SK-N-SH (cell line): ENCODE measurements at regions not wholly inside any gene's neighbourhood (a gene's known extent, or its start where the extent isn't known, plus 50 kb on each side); places are given as distances from the start of the nearest gene placed in this dataset.

ENCODE experiments used
- CTCF ChIA-PET: fragments of 300-600, 350-600 bp; formaldehyde crosslinking; extraction: SDS; loops from one replicate; lab custom pipeline; 2021; lab: Yijun Ruan, JAX
- POLR2A ChIA-PET: fragments of 350-600 bp; sonication (Branson Sonifier 250); formaldehyde crosslinking; extraction: SDS; loops from one replicate; lab custom pipeline; 2020; ENCODE audit warnings: antibody characterized with exemption, inconsistent platforms; lab: Yijun Ruan, JAX
- DNase-seq: peaks from one replicate; pipeline ENCODE4 v3.0.0; 2012
- H2AFZ ChIP-seq: fragments of 200-600 bp; sonication (generic); 2 replicates; pipeline ENCODE4 v1.8.1; 2016; ENCODE audit warnings: antibody characterized with exemption, mild to moderate bottlenecking, low read depth
- H3F3A ChIP-seq: fragments of 200-600 bp; sonication (generic); replicated peaks from 2 replicates; pipeline ENCODE3; 2016; ENCODE audit warnings: antibody characterized with exemption, mild to moderate bottlenecking; ENCODE audit not compliant: insufficient read depth
- H3K27ac ChIP-seq, 2 experiments: fragments of 200-500 bp in 1 of 2; fragments of 200-600 bp in 1 of 2; sonication (Bioruptor generic) in 1 of 2; sonication (generic), shearing (Covaris generic) in 1 of 2; 2 replicates each; pipeline versions ENCODE4 v1.5.1 to v1.6.1; 2014 to 2016; ENCODE audit warnings: low read depth in 2 of 2, inconsistent platforms in 1 of 2, low read length in 1 of 2, mild to moderate bottlenecking in 1 of 2, mixed read lengths in 1 of 2
- H3K27me3 ChIP-seq: fragments of 200-600 bp; sonication (generic), shearing (Covaris generic); 2 replicates; pipeline ENCODE4 v1.6.1; 2016; ENCODE audit warnings: mixed run types; ENCODE audit not compliant: insufficient read depth
- H3K36me3 ChIP-seq, 2 experiments: fragments of 200-500 bp in 1 of 2; fragments of 200-600 bp in 1 of 2; sonication (Bioruptor generic) in 1 of 2; sonication (generic) in 1 of 2; replicated peaks in 1 of 2; 2 replicates each; pipeline versions ENCODE3 to v1.5.1; 2014 to 2016; ENCODE audit warnings: low read length in 1 of 2, mild to moderate bottlenecking in 1 of 2; ENCODE audit not compliant: insufficient read depth in 2 of 2, control insufficient read depth in 1 of 2
- H3K4me1 ChIP-seq, 2 experiments: fragments of 200-500 bp in 1 of 2; fragments of 200-600 bp in 1 of 2; sonication (Bioruptor generic) in 1 of 2; sonication (generic), shearing (Covaris generic) in 1 of 2; 2 replicates each; pipeline versions ENCODE4 v1.5.1 to v1.6.1; 2014 to 2016; ENCODE audit warnings: low read depth in 1 of 2, low read length in 1 of 2, mixed run types in 1 of 2; ENCODE audit not compliant: insufficient read depth in 2 of 2, control insufficient read depth in 1 of 2
- H3K4me2 ChIP-seq: fragments of 200-600 bp; sonication (generic), shearing (Covaris generic); 2 replicates; pipeline ENCODE4 v1.6.1; 2017; ENCODE audit warnings: mixed run types
- H3K4me3 ChIP-seq, 2 experiments: fragments of 200-500 bp in 1 of 2; fragments of 200-600 bp in 1 of 2; sonication (Bioruptor generic) in 1 of 2; sonication (generic), shearing (Covaris generic) in 1 of 2; 2 replicates each; pipeline versions ENCODE4 v1.5.1 to v1.8.1; 2014 to 2016; ENCODE audit warnings: low read depth in 2 of 2, inconsistent platforms in 1 of 2, low read length in 1 of 2, mild to moderate bottlenecking in 1 of 2, mixed read lengths in 1 of 2, moderate library complexity in 1 of 2
- H3K79me2 ChIP-seq: fragments of 200-600 bp; sonication (generic); 2 replicates; pipeline ENCODE4 v1.8.1; 2017; ENCODE audit warnings: mild to moderate bottlenecking; ENCODE audit not compliant: insufficient read depth
- H3K9ac ChIP-seq: fragments of 200-600 bp; sonication (generic); 2 replicates; pipeline ENCODE4 v1.6.1; 2017; ENCODE audit warnings: mixed run types
- H3K9me2 ChIP-seq: fragments of 200-600 bp; sonication (generic); 2 replicates; pipeline ENCODE4 v1.6.1; 2017; ENCODE audit warnings: mixed run types
- H3K9me3 ChIP-seq: fragments of 200-600 bp; sonication (generic); 2 replicates; pipeline ENCODE4 v1.6.1; 2017; ENCODE audit warnings: mixed run types, mild to moderate bottlenecking, moderate library complexity
- H4K20me1 ChIP-seq: fragments of 200-600 bp; sonication (generic); 2 replicates; pipeline ENCODE4 v1.6.1; 2017; ENCODE audit warnings: mild to moderate bottlenecking, mixed run types; ENCODE audit not compliant: insufficient read depth
- CHD2 ChIP-seq: fragments of 150-350 bp; IDR thresholded peaks from 2 replicates; pipeline ENCODE4 v1.6.1; 2018; ENCODE audit warnings: low read length; ENCODE audit not compliant: partially characterized antibody
- ELF1 ChIP-seq: IDR thresholded peaks from 2 replicates; pipeline ENCODE4 v1.4.0; 2012
- GATA2 ChIP-seq: sonication (generic); formaldehyde crosslinking; IDR thresholded peaks from 2 replicates; pipeline ENCODE4 v1.5.0; 2020; ENCODE audit warnings: mild to moderate bottlenecking, missing genetic modification reagents
- MXI1 ChIP-seq: IDR thresholded peaks from 2 replicates; pipeline ENCODE4 v1.6.1; 2012; ENCODE audit warnings: mild to moderate bottlenecking, low read depth, low read length, improper control_type of control experiment
- RAD21 ChIP-seq: IDR thresholded peaks from 2 replicates; pipeline ENCODE4 v1.6.1; 2012; ENCODE audit warnings: mild to moderate bottlenecking, low read length
- TAF1 ChIP-seq: IDR thresholded peaks from 2 replicates; pipeline ENCODE4 v1.6.1; 2012; ENCODE audit warnings: low read depth, mild to moderate bottlenecking, low read length, moderate library complexity, borderline replicate concordance
- WGBS: methylation state at CpG from one replicate; pipeline ENCODE4 v1.1.6; 2017; ENCODE audit warnings: low lambda C conversion rate; 5-methylcytosine and 5-hydroxymethylcytosine counted together
- TF ChIP-seq, protein P1 (sequence below): fragments of 200-600 bp; sonication (generic); IDR thresholded peaks from 2 replicates; pipeline ENCODE4 v1.6.1; 2017; ENCODE audit warnings: antibody characterized with exemption, mild to moderate bottlenecking, moderate library complexity
- TF ChIP-seq, protein P2 (sequence below): fragments of 150-350 bp; IDR thresholded peaks from 2 replicates; pipeline ENCODE4 v1.6.1; 2017; ENCODE audit warnings: antibody characterized with exemption, low read length, low read depth, borderline replicate concordance

DNA sequence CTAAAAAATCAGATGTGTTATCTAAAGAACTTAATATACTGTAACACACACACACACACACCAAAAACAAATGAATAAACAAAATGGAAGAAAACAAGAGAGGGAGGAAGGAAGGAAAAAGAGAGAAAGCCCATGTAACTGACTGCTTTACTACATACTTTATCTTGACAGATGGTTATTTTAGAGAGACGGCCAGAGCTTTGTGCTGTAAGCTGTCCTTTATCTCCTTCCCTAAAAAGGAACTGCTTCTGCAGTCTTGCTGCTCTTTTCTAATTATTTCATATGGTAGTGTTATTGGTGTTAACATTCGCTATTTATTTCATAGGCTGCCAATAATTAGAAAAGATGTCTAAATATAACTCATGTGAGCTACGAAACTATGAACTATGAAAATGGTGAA, 1384.6 kb downstream of the MRPL39 start (continued):
- TF ChIP-seq, protein P1, sequence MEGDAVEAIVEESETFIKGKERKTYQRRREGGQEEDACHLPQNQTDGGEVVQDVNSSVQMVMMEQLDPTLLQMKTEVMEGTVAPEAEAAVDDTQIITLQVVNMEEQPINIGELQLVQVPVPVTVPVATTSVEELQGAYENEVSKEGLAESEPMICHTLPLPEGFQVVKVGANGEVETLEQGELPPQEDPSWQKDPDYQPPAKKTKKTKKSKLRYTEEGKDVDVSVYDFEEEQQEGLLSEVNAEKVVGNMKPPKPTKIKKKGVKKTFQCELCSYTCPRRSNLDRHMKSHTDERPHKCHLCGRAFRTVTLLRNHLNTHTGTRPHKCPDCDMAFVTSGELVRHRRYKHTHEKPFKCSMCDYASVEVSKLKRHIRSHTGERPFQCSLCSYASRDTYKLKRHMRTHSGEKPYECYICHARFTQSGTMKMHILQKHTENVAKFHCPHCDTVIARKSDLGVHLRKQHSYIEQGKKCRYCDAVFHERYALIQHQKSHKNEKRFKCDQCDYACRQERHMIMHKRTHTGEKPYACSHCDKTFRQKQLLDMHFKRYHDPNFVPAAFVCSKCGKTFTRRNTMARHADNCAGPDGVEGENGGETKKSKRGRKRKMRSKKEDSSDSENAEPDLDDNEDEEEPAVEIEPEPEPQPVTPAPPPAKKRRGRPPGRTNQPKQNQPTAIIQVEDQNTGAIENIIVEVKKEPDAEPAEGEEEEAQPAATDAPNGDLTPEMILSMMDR: no peak

DNA sequence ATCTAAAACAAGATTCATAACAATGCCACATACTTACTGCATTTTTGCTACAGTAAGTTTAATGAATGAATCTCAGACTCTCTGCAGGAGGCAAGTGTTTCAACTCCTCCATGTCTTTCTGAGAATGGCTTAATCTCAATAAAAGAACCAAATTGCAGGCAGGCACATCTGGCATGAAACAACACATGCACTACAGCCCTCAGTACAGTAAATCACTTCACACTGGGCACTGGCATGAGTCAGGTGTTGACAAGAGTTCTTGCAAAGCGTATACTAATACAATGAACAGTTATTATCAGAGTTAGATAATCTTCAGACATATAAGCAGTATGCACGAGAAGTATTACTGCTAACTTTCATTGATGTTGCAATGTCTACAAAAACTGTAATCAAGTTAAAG, 1386.8 kb downstream of the MRPL39 start:
- Histone ChIP-seq H4K20me1 (no peaks in the 10 kb centered on the region), H3K4me2 (no peak overlapping the region), H3K4me1 (peaks cover 0 to 2% of the 10 kb centered on the region in 2 experiments; a peak in 1 of 4 replicates), H3K4me3 (no peak overlapping the region), H3F3A (peaks cover 7% of the 10 kb centered on the region), H2AFZ (no peak overlapping the region), H3K36me3 (no peaks in the 10 kb centered on the region), H3K27ac (no peak overlapping the region), H3K9me3 (no peaks in the 10 kb centered on the region), H3K9me2 (no peaks in the 10 kb centered on the region), H3K9ac (no peak overlapping the region), H3K27me3 (no peaks in the 10 kb centered on the region), H3K79me2 (no peaks in the 10 kb centered on the region)
- DNase-seq: no peak
- TF ChIP-seq CHD2: no peak
- peak; percentile 40; the same call in 1 of the 2 replicates for TF ChIP-seq GATA2
- 48% methylated on average over 2 of the region's 2 CpGs for WGBS
- CTCF ChIA-PET: no interaction called here
- POLR2A ChIA-PET: no interaction called here

DNA sequence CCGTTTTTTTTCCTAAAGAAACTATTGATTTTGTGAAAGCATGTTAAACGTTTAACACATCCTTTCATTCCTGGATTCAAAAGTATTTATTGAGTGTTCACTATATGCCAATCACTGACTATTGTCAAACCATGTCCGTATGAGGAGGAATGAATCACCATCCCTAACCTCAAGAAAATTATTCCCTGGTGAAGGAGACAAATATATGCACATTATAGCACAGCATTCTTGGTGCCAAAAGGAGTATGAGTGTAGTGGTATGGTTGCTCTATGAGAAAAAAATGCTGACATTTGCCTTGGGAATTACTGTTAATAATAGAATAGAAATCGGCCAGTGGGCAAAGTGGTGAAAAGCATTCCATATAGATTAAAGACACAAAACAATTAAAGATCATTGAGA, 1390.1 kb downstream of the MRPL39 start:
- Histone ChIP-seq H3K4me1 (peaks cover 0 to 2% of the 10 kb centered on the region in 2 experiments; a peak in 1 of 4 replicates), H3K9me3 (no peaks in the 10 kb centered on the region), H3K9me2 (no peaks in the 10 kb centered on the region), H2AFZ (no peak overlapping the region), H3K9ac (no peak overlapping the region), H3K27me3 (no peaks in the 10 kb centered on the region), H3K4me2 (no peak overlapping the region), H4K20me1 (no peaks in the 10 kb centered on the region), H3K4me3 (no peak overlapping the region), H3K79me2 (no peaks in the 10 kb centered on the region), H3K27ac (no peak overlapping the region), H3K36me3 (no peaks in the 10 kb centered on the region), H3F3A (no peaks in the 10 kb centered on the region)
- CTCF ChIA-PET: interaction anchor here (1.4 kb wide), 1 partner anchor 11 kb away, joined by 4 read pairs; no protein-coding TSS in a partner anchor
- WGBS: 81% methylated on average over 4 of the region's 4 CpGs
- TF ChIP-seq RAD21 (no peak), CHD2 (no peak), MXI1 (no peak), TAF1 (no peak), ELF1 (no peak)
- TF ChIP-seq, protein P2, sequence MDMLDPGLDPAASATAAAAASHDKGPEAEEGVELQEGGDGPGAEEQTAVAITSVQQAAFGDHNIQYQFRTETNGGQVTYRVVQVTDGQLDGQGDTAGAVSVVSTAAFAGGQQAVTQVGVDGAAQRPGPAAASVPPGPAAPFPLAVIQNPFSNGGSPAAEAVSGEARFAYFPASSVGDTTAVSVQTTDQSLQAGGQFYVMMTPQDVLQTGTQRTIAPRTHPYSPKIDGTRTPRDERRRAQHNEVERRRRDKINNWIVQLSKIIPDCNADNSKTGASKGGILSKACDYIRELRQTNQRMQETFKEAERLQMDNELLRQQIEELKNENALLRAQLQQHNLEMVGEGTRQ: no peak
- DNase-seq: no peak
- POLR2A ChIA-PET: no interaction called here
